K562 (cell line): ENCODE measurements at regions not wholly inside any gene's neighbourhood (a gene's known extent, or its start where the extent isn't known, plus 50 kb on each side); places are given as distances from the start of the nearest gene placed in this dataset.

Experiments used
- ATAC-seq: fragments of 200-7000 bp; cut with Tn5 transposase; 3 replicates; pipeline ENCODE4 v1.9.1; 2020; ENCODE audit warnings: moderate library complexity
- BruUV-seq: library from RNA; stranded (reverse); fragments of 400-500 nt; replicated peaks from 2 replicates; lab custom pipeline; 2021; lab: Mats Ljungman, UMichigan
- CTCF ChIA-PET: fragments of 300-600 bp; formaldehyde crosslinking; extraction: SDS; loops from one replicate; lab custom pipeline; 2021; ENCODE audit warnings: low intra/inter-chr PET ratio; lab: Yijun Ruan, JAX
- POLR2A ChIA-PET: fragments of 300-600, 350-650 bp; sonication (Branson Sonifier 250); formaldehyde crosslinking; extraction: SDS; loops from one replicate; lab custom pipeline; 2021; ENCODE audit warnings: antibody characterized with exemption, inconsistent platforms; lab: Yijun Ruan, JAX
- DNase-seq, 4 experiments: peaks; one replicate each; pipeline versions ENCODE4 v3.0.0 to v3.0.0-alpha.2; 2011 to 2018; ENCODE audit warnings: low spot score in 3 of 4, mixed read lengths in 3 of 4; ENCODE audit errors: extremely low read depth in 1 of 4
- FAIRE-seq: peaks from 2 replicates; lab custom pipeline; 2011; peaks lifted over from hg19 to GRCh38; lab: Jason Lieb, UNC
- H2AFZ ChIP-seq: 2 replicates; pipeline ENCODE4 v1.6.0; 2011; ENCODE audit warnings: low read depth, low read length, control low read depth, inconsistent platforms
- H3K27ac ChIP-seq: fragments of 200-600 bp; 3 replicates; pipeline ENCODE4 v1.8.0; 2011; ENCODE audit warnings: low read depth, mild to moderate bottlenecking, control low read depth, inconsistent platforms, low read length, moderate library complexity, mixed read lengths; ENCODE audit errors: extremely low read depth
- H3K27me3 ChIP-seq, 2 experiments: fragments of 300-600 bp in 1 of 2; 2 replicates in 1 of 2; 3 replicates in 1 of 2; pipeline versions ENCODE4 v1.6.0 to v1.8.0; 2011; ENCODE audit warnings: inconsistent platforms in 2 of 2, low read length in 2 of 2, mild to moderate bottlenecking in 1 of 2, mixed read lengths in 1 of 2, moderate library complexity in 1 of 2; ENCODE audit not compliant: control insufficient read depth in 2 of 2, insufficient read depth in 2 of 2
- H3K36me3 ChIP-seq: fragments of 300-600 bp; 3 replicates; pipeline ENCODE4 v1.8.0; 2011; ENCODE audit warnings: mild to moderate bottlenecking, low read length, inconsistent platforms; ENCODE audit not compliant: control insufficient read depth, insufficient read depth
- H3K4me1 ChIP-seq, 2 experiments: fragments of 200-600 bp in 1 of 2; replicated peaks in 1 of 2; 2 replicates in 1 of 2; 3 replicates in 1 of 2; pipeline versions ENCODE4 v1.5.1 to v1.8.0; 2011; ENCODE audit warnings: inconsistent platforms in 2 of 2, low read length in 2 of 2, mild to moderate bottlenecking in 1 of 2, mixed read lengths in 1 of 2, moderate library complexity in 1 of 2; ENCODE audit not compliant: control insufficient read depth in 2 of 2, insufficient read depth in 2 of 2
- H3K4me2 ChIP-seq: 2 replicates; pipeline ENCODE4 v1.6.1; 2011; ENCODE audit warnings: low read length, control low read depth, inconsistent platforms, mixed read lengths; ENCODE audit not compliant: insufficient read depth
- H3K4me3 ChIP-seq: fragments of 200-600 bp; sonication (generic), shearing (Covaris generic); 2 replicates; pipeline ENCODE4 v1.5.1; 2016; ENCODE audit warnings: control low read depth, inconsistent platforms
- H3K79me2 ChIP-seq: fragments of 200-600 bp; 3 replicates; pipeline ENCODE4 v1.8.0; 2011; ENCODE audit warnings: low read length, inconsistent platforms; ENCODE audit not compliant: control insufficient read depth, insufficient read depth
- H3K9ac ChIP-seq, 2 experiments: 2 replicates each; pipeline versions ENCODE4 v1.6.0 to v1.6.1; 2011; ENCODE audit warnings: low read depth in 2 of 2, low read length in 2 of 2, control low read depth in 1 of 2, inconsistent platforms in 1 of 2, mild to moderate bottlenecking in 1 of 2, mixed read lengths in 1 of 2; ENCODE audit not compliant: insufficient read depth in 1 of 2
- H3K9me1 ChIP-seq: one replicate; pipeline ENCODE4 v1.6.0; 2011; ENCODE audit warnings: inconsistent platforms, mild to moderate bottlenecking, low read length, moderate library complexity; ENCODE audit not compliant: control insufficient read depth, insufficient read depth
- H3K9me3 ChIP-seq: replicated peaks from 2 replicates; pipeline ENCODE4 v1.5.1; 2011; ENCODE audit warnings: low read depth, low read length, inconsistent platforms; ENCODE audit not compliant: control insufficient read depth, insufficient read depth
- H4K20me1 ChIP-seq: replicated peaks from 2 replicates; pipeline ENCODE4 v1.6.1; 2011; ENCODE audit warnings: low read length, inconsistent platforms, mixed read lengths; ENCODE audit not compliant: control insufficient read depth, insufficient read depth
- CC2D1A ChIP-seq: fragments of 450-650 bp; IDR thresholded peaks from 2 replicates; pipeline ENCODE4 v1.6.1; 2017; ENCODE audit warnings: mild to moderate bottlenecking
- HDAC3 ChIP-seq: fragments of 450-650 bp; IDR thresholded peaks from 2 replicates; pipeline ENCODE4 v1.6.1; 2018; ENCODE audit warnings: borderline replicate concordance, mild to moderate bottlenecking, moderate library complexity; ENCODE audit not compliant: partially characterized antibody
- HDAC8 ChIP-seq: fragments of 450-650 bp; IDR thresholded peaks from 2 replicates; pipeline ENCODE4 v1.6.1; 2016; ENCODE audit warnings: mild to moderate bottlenecking, missing genetic modification characterization, moderate library complexity, missing compliant biosample characterization
- HLTF ChIP-seq: fragments of 450-650 bp; IDR thresholded peaks from 2 replicates; pipeline ENCODE4 v1.6.1; 2016
- KDM1A ChIP-seq, 2 experiments: fragments of 450-650 bp; IDR thresholded peaks; 2 replicates each; pipeline ENCODE4 v1.6.1; 2016; ENCODE audit warnings: mild to moderate bottlenecking in 2 of 2
- MTA3 ChIP-seq: fragments of 450-650 bp; formaldehyde crosslinking; IDR thresholded peaks from 2 replicates; pipeline ENCODE4 v1.6.1; 2017; ENCODE audit warnings: mild to moderate bottlenecking, borderline replicate concordance
- MYBL2 ChIP-seq, 2 experiments: fragments of 450-650 bp in 1 of 2; sonication (generic) in 1 of 2; formaldehyde crosslinking in 1 of 2; IDR thresholded peaks; 2 replicates each; pipeline versions ENCODE4 v1.6.1 to v1.8.1; 2017 to 2022; ENCODE audit warnings: borderline replicate concordance in 1 of 2, inconsistent platforms in 1 of 2, low read depth in 1 of 2, mild to moderate bottlenecking in 1 of 2, missing genetic modification reagents in 1 of 2, moderate library complexity in 1 of 2
- PRMT5 ChIP-seq: sonication (generic); formaldehyde crosslinking; IDR thresholded peaks from 2 replicates; pipeline ENCODE4 v1.5.0; 2020; ENCODE audit warnings: missing genetic modification reagents
- RAD51 ChIP-seq: fragments of 450-650 bp; IDR thresholded peaks from 2 replicates; pipeline ENCODE4 v1.7.1; 2016; ENCODE audit warnings: low read depth, mild to moderate bottlenecking, borderline replicate concordance
- TAF7 ChIP-seq: fragments of 450-650 bp; IDR thresholded peaks from 2 replicates; pipeline ENCODE4 v1.6.1; 2016; ENCODE audit warnings: missing genetic modification characterization, missing compliant biosample characterization
- TAL1 ChIP-seq: fragments of 450-650 bp; IDR thresholded peaks from 2 replicates; pipeline ENCODE4 v1.6.1; 2016; ENCODE audit warnings: mild to moderate bottlenecking
- XRCC4 ChIP-seq: IDR thresholded peaks from one replicate; pipeline ENCODE4 v1.6.1; 2011; ENCODE audit not compliant: insufficient read depth, insufficient read length; ENCODE audit errors: extremely low read depth
- ZNF174 ChIP-seq: fragments of 250-450 bp; sonication (Bioruptor Pico); IDR thresholded peaks from 2 replicates; pipeline ENCODE4 v1.4.0; 2020; ENCODE audit warnings: mild to moderate bottlenecking
- ZNF282 ChIP-seq: sonication (generic); formaldehyde crosslinking; IDR thresholded peaks from 2 replicates; pipeline ENCODE4 v1.8.1; 2023; ENCODE audit warnings: missing genetic modification reagents
- ZNF316 ChIP-seq: fragments of 450-650 bp; IDR thresholded peaks from 2 replicates; pipeline ENCODE4 v1.6.1; 2016
- ZNF436 ChIP-seq: fragments of 250-450, 450-650 bp; sonication (Bioruptor Pico); formaldehyde crosslinking; IDR thresholded peaks from 2 replicates; pipeline ENCODE4 v1.7.0; 2020; ENCODE audit warnings: mild to moderate bottlenecking
- ZNF764 ChIP-seq: fragments of 250-450 bp; sonication (Bioruptor Pico); IDR thresholded peaks from 2 replicates; pipeline ENCODE4 v1.4.0; 2020; ENCODE audit warnings: low read depth, mild to moderate bottlenecking, moderate library complexity
- WGBS: fragments of 100-300 bp; shearing (Covaris generic); methylation state at CpG from one replicate; pipeline ENCODE4 v1.1.6; 2016; ENCODE audit warnings: low coverage, mixed read lengths; ENCODE audit not compliant: insufficient coverage; ENCODE audit errors: missing lambda C conversion rate; 5-methylcytosine and 5-hydroxymethylcytosine counted together
- in situ Hi-C: fragments of 300-500 bp; cut with MboI; formaldehyde crosslinking; loops from 4 replicates; pipeline ENCODE4 v1.15.0; 2018; ENCODE audit warnings: inconsistent platforms, mixed read lengths
- intact Hi-C: fragments of 100-400 bp; cut with micrococcal nuclease; formaldehyde crosslinking; loops from 2 replicates; pipeline ENCODE4 v1.14.2; 2022
- TF ChIP-seq, protein P1 (sequence below): fragments of 250-450 bp; sonication (Bioruptor Pico); IDR thresholded peaks from 2 replicates; pipeline ENCODE4 v1.5.1; 2021; ENCODE audit warnings: mild to moderate bottlenecking
- TF ChIP-seq, protein P2 (sequence below): fragments of 450-650 bp; IDR thresholded peaks from 2 replicates; pipeline ENCODE4 v1.6.1; 2016; ENCODE audit warnings: borderline replicate concordance

DNA sequence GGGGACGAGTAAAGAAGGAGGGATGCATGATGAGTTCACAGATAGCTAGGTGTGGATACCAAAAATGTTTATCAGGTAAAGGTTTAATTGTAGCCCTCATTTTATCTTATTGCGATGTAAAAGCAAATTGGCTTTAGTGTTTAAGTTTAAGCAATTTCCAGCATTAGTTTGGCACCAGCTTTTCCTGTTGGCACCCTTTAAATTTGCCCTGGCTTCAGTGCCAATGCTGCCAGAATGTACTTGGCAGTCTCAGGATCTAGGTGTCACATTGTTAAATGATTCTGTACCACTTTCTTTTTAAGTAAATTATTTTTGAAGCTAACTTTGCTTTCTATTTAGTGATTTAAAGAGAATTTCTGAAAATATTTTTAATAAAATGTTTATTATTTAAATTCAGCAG, 681.8 kb downstream of the PCDH18 start:
- CTCF ChIA-PET, result no interaction called here
- no peaks in the 10 kb centered on the region for H3K36me3 ChIP-seq
- DNase-seq (no peak), ATAC-seq (no peak), FAIRE-seq (no peak)
- H3K4me1 ChIP-seq, result no peaks in the 10 kb centered on the region
- no peaks in the 10 kb centered on the region for H3K9me1 ChIP-seq
- TF ChIP-seq ZNF764 (CRISPR knock-in tag) (no peak), TAL1 (no peak), ZNF174 (CRISPR knock-in tag) (no peak), KDM1A (IDR thresholded peaks at IDR 0.05) (no peak), RAD51 (no peak), PRMT5 (CRISPR knock-in tag) (no peak), XRCC4 (no peak), HDAC3 (no peak), HLTF (no peak), ZNF316 (no peak), TAF7 (tag) (no peak), MTA3 (no peak), ZNF282 (no peak), CC2D1A (no peak), ZNF436 (no peak), MYBL2 (IDR thresholded peaks at IDR 0.05; ENCODE audit: low read depth) (no peak), MYBL2 (CRISPR knock-in tag; IDR thresholded peaks at IDR 0.05; ENCODE audit: borderline replicate concordance) (no peak), HDAC8 (no peak)
- TF ChIP-seq, protein P1, sequence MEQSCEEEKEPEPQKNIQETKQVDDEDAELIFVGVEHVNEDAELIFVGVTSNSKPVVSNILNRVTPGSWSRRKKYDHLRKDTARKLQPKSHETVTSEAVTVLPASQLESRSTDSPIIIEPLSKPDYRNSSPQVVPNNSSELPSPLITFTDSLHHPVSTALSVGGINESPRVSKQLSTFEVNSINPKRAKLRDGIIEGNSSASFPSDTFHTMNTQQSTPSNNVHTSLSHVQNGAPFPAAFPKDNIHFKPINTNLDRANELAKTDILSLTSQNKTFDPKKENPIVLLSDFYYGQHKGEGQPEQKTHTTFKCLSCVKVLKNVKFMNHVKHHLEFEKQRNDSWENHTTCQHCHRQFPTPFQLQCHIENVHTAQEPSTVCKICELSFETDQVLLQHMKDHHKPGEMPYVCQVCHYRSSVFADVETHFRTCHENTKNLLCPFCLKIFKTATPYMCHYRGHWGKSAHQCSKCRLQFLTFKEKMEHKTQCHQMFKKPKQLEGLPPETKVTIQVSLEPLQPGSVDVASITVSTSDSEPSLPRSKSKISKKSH, result no peak
- TF ChIP-seq, protein P2, sequence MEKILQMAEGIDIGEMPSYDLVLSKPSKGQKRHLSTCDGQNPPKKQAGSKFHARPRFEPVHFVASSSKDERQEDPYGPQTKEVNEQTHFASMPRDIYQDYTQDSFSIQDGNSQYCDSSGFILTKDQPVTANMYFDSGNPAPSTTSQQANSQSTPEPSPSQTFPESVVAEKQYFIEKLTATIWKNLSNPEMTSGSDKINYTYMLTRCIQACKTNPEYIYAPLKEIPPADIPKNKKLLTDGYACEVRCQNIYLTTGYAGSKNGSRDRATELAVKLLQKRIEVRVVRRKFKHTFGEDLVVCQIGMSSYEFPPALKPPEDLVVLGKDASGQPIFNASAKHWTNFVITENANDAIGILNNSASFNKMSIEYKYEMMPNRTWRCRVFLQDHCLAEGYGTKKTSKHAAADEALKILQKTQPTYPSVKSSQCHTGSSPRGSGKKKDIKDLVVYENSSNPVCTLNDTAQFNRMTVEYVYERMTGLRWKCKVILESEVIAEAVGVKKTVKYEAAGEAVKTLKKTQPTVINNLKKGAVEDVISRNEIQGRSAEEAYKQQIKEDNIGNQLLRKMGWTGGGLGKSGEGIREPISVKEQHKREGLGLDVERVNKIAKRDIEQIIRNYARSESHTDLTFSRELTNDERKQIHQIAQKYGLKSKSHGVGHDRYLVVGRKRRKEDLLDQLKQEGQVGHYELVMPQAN, result no peak
- WGBS, result 5% methylated on average over 2 of the region's 2 CpGs
- H3K27me3 ChIP-seq, result no peaks in the 10 kb centered on the region
- H3K4me2 ChIP-seq, result no peak overlapping the region
- no peaks in the 10 kb centered on the region for H3K79me2 ChIP-seq
- H2AFZ ChIP-seq, result no peak overlapping the region
- no peak overlapping the region for H3K4me3 ChIP-seq
- POLR2A ChIA-PET, result no interaction called here
- no peak overlapping the region for H3K9ac ChIP-seq
- H4K20me1 ChIP-seq, result no peaks in the 10 kb centered on the region
- no TSS peak for BruUV-seq
- H3K9me3 ChIP-seq, result no peaks in the 10 kb centered on the region
- H3K27ac ChIP-seq, result no peak overlapping the region
- intact Hi-C loops, result no loop called here
- in situ Hi-C loops, result no loop called here
